HEK293T (cell line): ENCODE measurements at regions not wholly inside any gene's neighbourhood (a gene's known extent, or its start where the extent isn't known, plus 50 kb on each side); places are given as distances from the start of the nearest gene placed in this dataset.

ENCODE experiments used
- BHLHE40 ChIP-seq: fragments of 450-650 bp; IDR thresholded peaks from 2 replicates; pipeline ENCODE4 v1.6.1; 2016; ENCODE audit warnings: mild to moderate bottlenecking, moderate library complexity, borderline replicate concordance
- CTBP1 ChIP-seq: fragments of 450-650 bp; IDR thresholded peaks from 2 replicates; pipeline ENCODE4 v1.6.1; 2016; ENCODE audit warnings: borderline replicate concordance
- ELF4 ChIP-seq: fragments of 450-650 bp; IDR thresholded peaks from 2 replicates; pipeline ENCODE4 v1.6.1; 2017; ENCODE audit warnings: antibody characterized with exemption
- FOXA1 ChIP-seq: fragments of 450-650 bp; IDR thresholded peaks from 2 replicates; pipeline ENCODE4 v1.6.1; 2016; ENCODE audit warnings: mild to moderate bottlenecking
- FOXM1 ChIP-seq: fragments of 450-650 bp; IDR thresholded peaks from 2 replicates; pipeline ENCODE4 v1.6.1; 2017; ENCODE audit warnings: mild to moderate bottlenecking, borderline replicate concordance
- HDGF ChIP-seq: fragments of 450-650 bp; IDR thresholded peaks from 2 replicates; pipeline ENCODE4 v1.6.1; 2017; ENCODE audit warnings: antibody characterized with exemption, borderline replicate concordance
- L3MBTL2 ChIP-seq: fragments of 450-650 bp; conservative IDR thresholded peaks from 2 replicates; pipeline ENCODE4 v1.6.1; 2016; ENCODE audit warnings: mild to moderate bottlenecking
- LEF1 ChIP-seq: fragments of 450-650 bp; IDR thresholded peaks from 2 replicates; pipeline ENCODE4 v1.6.1; 2017; ENCODE audit warnings: mild to moderate bottlenecking, borderline replicate concordance
- NFRKB ChIP-seq: fragments of 450-650 bp; IDR thresholded peaks from 2 replicates; pipeline ENCODE4 v1.6.1; 2016; ENCODE audit warnings: mild to moderate bottlenecking, moderate library complexity
- SP1 ChIP-seq: fragments of 450-650 bp; IDR thresholded peaks from 2 replicates; pipeline ENCODE4 v1.6.1; 2017
- SUZ12 ChIP-seq: fragments of 450-650 bp; IDR thresholded peaks from 2 replicates; pipeline ENCODE4 v1.6.1; 2016; ENCODE audit warnings: mild to moderate bottlenecking
- ZNF384 ChIP-seq: fragments of 450-650 bp; IDR thresholded peaks from 2 replicates; pipeline ENCODE4 v1.6.1; 2016
- TF ChIP-seq, protein P1 (sequence below): fragments of 450-650 bp; IDR thresholded peaks from 2 replicates; pipeline ENCODE4 v1.6.1; 2016

DNA sequence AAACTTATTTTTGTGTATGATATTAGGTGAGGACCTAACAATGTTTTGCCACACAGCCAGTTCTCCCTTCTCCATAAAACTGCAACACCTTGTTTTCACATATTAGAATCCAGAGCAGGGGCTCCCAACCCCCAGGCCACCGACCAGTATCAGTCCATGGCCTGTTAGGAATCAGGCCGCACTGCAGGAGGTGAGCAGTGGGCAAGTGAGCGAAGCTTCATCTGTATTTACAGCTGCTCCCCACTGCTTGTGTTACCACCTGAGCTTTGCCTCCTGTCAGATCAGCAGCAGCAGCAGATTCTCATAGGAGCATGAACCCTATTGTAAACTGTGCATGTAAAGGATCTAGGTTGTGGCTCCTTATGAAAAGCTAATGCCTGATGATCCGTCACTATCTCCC, 185.9 kb upstream of the NSMCE3 start:
- TF ChIP-seq CTBP1 (no peak), FOXM1 (no peak), HDGF (no peak), ELF4 (no peak), BHLHE40 (no peak), LEF1 (no peak), FOXA1 (no peak), NFRKB (no peak), L3MBTL2 (no peak), SP1 (no peak), SUZ12 (no peak), ZNF384 (no peak)
- TF ChIP-seq, protein P1, sequence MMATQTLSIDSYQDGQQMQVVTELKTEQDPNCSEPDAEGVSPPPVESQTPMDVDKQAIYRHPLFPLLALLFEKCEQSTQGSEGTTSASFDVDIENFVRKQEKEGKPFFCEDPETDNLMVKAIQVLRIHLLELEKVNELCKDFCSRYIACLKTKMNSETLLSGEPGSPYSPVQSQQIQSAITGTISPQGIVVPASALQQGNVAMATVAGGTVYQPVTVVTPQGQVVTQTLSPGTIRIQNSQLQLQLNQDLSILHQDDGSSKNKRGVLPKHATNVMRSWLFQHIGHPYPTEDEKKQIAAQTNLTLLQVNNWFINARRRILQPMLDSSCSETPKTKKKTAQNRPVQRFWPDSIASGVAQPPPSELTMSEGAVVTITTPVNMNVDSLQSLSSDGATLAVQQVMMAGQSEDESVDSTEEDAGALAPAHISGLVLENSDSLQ: no peak
